BJ (cell line): ENCODE measurements at regions not wholly inside any gene's neighbourhood (a gene's known extent, or its start where the extent isn't known, plus 50 kb on each side); places are given as distances from the start of the nearest gene placed in this dataset.

Experiments used
- CTCF ChIA-PET: fragments of 350-600 bp; formaldehyde crosslinking; extraction: SDS; loops from one replicate; lab custom pipeline; 2021; ENCODE audit warnings: antibody characterized with exemption, inconsistent platforms; lab: Yijun Ruan, JAX
- POLR2A ChIA-PET: fragments of 300-600 bp; sonication (Branson Sonifier 250); formaldehyde crosslinking; extraction: SDS; loops from one replicate; lab custom pipeline; 2021; ENCODE audit warnings: antibody characterized with exemption; lab: Charles Lee
- DNase-seq: peaks from one replicate; pipeline ENCODE4 v3.0.0-alpha.2; 2011; ENCODE audit warnings: low read depth
- H3K27me3 ChIP-seq: 2 replicates; pipeline ENCODE4 v1.6.0; 2011; ENCODE audit warnings: low read length; ENCODE audit not compliant: control insufficient read depth, insufficient read depth
- H3K36me3 ChIP-seq: 2 replicates; pipeline ENCODE4 v1.5.1; 2011; ENCODE audit warnings: low read length; ENCODE audit not compliant: control insufficient read depth, insufficient read depth
- H3K4me3 ChIP-seq: 2 replicates; pipeline ENCODE4 v1.5.1; 2011; ENCODE audit warnings: low read depth, mild to moderate bottlenecking, control low read depth, low read length
- CTCF ChIP-seq: IDR thresholded peaks from 2 replicates; pipeline ENCODE4 v1.5.1; 2011; ENCODE audit warnings: low read depth, mild to moderate bottlenecking, control low read depth, inconsistent platforms, low read length, moderate library complexity; ENCODE audit not compliant: insufficient read depth

- no peak overlapping the region for H3K4me3 ChIP-seq
- no peak for TF ChIP-seq CTCF
- no peaks in the 10 kb centered on the region for H3K27me3 ChIP-seq
- ChIA-PET CTCF (no interaction called here), POLR2A (no interaction called here)
- H3K36me3 ChIP-seq, result no peaks in the 10 kb centered on the region
- DNase-seq, result no peak
Measured at GRCh38 chr10:92753865-92754264, 64.1 kb downstream of the HHEX start.

GRCh38 chr10:92755725-92756124, 66.0 kb downstream of the HHEX start:
- POLR2A ChIA-PET, result no interaction called here
- DNase-seq, result no peak
- no peaks in the 10 kb centered on the region for H3K36me3 ChIP-seq
- H3K27me3 ChIP-seq, result no peaks in the 10 kb centered on the region
- no peak overlapping the region for H3K4me3 ChIP-seq
- TF ChIP-seq CTCF, result no peak
- CTCF ChIA-PET, result interaction anchor here (1.0 kb wide), 1 partner anchor 182 kb away, joined by 3 read pairs; the partner anchor contains the start of gene IDE

- Histone ChIP-seq H3K4me3 (no peak overlapping the region), H3K27me3 (no peaks in the 10 kb centered on the region), H3K36me3 (no peaks in the 10 kb centered on the region)
- POLR2A ChIA-PET, result no interaction called here
- TF ChIP-seq CTCF, result no peak
- no peak for DNase-seq
- CTCF ChIA-PET, result interaction anchor here (1.0 kb wide), 1 partner anchor 183 kb away, joined by 3 read pairs; the partner anchor contains the start of gene IDE
Measured at GRCh38 chr10:92756201-92757065, 66.7 kb downstream of the HHEX start.

- ChIA-PET POLR2A (no interaction called here), CTCF (no interaction called here)
- H3K27me3 ChIP-seq, result no peaks in the 10 kb centered on the region
- no peak overlapping the region for H3K4me3 ChIP-seq
- peak; percentile 44 for TF ChIP-seq CTCF
- DNase-seq, result peak; percentile 69
- H3K36me3 ChIP-seq, result no peaks in the 10 kb centered on the region
Measured at GRCh38 chr10:92757066-92757710, 67.4 kb downstream of the HHEX start.

- Histone ChIP-seq H3K27me3 (no peaks in the 10 kb centered on the region), H3K36me3 (no peaks in the 10 kb centered on the region), H3K4me3 (no peak overlapping the region)
- no peak for DNase-seq
- ChIA-PET POLR2A (no interaction called here), CTCF (no interaction called here)
- TF ChIP-seq CTCF, result no peak
Measured at GRCh38 chr10:92757711-92758104, 68.0 kb downstream of the HHEX start.
